Tibial nerve (tissue), 4 donors: ENCODE measurements at regions not wholly inside any gene's neighbourhood (a gene's known extent, or its start where the extent isn't known, plus 50 kb on each side); places are given as distances from the start of the nearest gene placed in this dataset.

ENCODE experiments used
- CTCF ChIP-seq, 5 experiments: fragments of 200-600 bp in 3 of 5; fragments of 450-650 bp in 2 of 5; sonication (generic) in 3 of 5; IDR thresholded peaks; one replicate each; pipeline ENCODE4 v1.5.1; 2016 to 2019; ENCODE audit warnings: antibody characterized with exemption in 5 of 5, mild to moderate bottlenecking in 3 of 5, moderate library complexity in 2 of 5
- EP300 ChIP-seq, 2 donors: sonication (generic); formaldehyde crosslinking; IDR thresholded peaks; one replicate each; pipeline ENCODE4 v1.6.1; 2017; ENCODE audit warnings: antibody characterized with exemption in 2 of 2, mild to moderate bottlenecking in 1 of 2
- POLR2A ChIP-seq, 2 donors: fragments of 450-650 bp; IDR thresholded peaks; one replicate each; pipeline ENCODE4 v1.6.1; 2017; ENCODE audit warnings: antibody characterized with exemption in 2 of 2, mild to moderate bottlenecking in 2 of 2, moderate library complexity in 2 of 2

- TF ChIP-seq CTCF (IDR thresholded peaks at IDR 0.05) = no peak
- TF ChIP-seq POLR2A (IDR thresholded peaks at IDR 0.05) = no peak
- TF ChIP-seq EP300 (IDR thresholded peaks at IDR 0.05) = no peak
Measured at GRCh38 chr13:90365130-90365529, 982.4 kb upstream of the MIR17HG start.
